ENCODE measurements at regions not wholly inside any gene's neighbourhood (a gene's known extent, or its start where the extent isn't known, plus 50 kb on each side); places are given as distances from the start of the nearest gene placed in this dataset.

DNA sequence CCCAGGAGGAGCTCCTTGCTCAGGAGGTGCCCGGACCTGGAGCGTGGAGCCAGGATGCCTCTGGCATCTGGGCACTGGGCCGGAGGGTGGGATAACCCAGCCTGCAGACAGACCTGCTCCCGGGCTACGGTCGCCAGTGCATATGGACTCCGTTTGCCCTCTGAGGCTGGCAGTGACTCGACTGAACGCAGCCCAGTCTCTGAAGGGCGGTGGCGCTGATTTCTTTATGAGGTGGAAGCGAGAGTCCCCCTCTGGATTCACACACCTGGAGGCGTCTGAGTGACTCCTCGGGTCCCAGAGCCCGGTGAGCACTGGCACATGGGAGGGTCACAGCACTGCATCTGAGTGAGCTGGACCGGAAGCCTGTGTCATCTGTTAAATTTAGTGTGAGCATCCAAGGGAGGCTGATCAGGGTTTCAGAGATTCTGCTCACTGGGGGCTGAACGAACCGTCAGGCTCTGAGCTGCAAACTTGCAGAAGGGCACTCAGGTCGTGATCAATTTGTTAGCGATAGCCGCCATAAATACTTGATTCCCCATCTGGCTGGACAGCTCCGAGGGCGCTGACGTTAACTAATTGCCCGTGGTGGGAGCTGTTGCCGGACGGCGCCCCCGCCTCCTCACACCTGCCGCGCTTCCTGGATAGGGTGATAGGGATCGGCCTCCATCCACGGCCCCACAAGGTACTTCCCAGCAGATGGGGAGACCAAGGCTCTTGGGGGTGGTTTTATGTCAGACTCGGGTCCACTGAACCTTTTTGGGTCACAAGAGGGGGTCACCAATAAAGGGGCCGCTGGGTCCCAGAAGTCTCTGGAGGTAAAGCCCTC lies 60.7 kb upstream of the TTC34 start:
- H3K36me3 Mint-ChIP-seq (ENCODE audit: low read depth), result no peaks in the 10 kb centered on the region
- intact Hi-C loops (cut with micrococcal nuclease), result no loop called here
- no peak for DNase-seq
- H3K9me3 Mint-ChIP-seq, result peaks cover 8% of the 10 kb centered on the region
- H3K4me3 Mint-ChIP-seq, result no peak overlapping the region
- H3K27ac Mint-ChIP-seq, result no peak overlapping the region
- no peaks in the 10 kb centered on the region for H3K27me3 Mint-ChIP-seq
- no peaks in the 10 kb centered on the region for H3K4me1 Mint-ChIP-seq

- Mint-ChIP-seq H3K36me3 (ENCODE audit: low read depth) (no peaks in the 10 kb centered on the region), H3K4me1 (no peaks in the 10 kb centered on the region), H3K27me3 (no peaks in the 10 kb centered on the region), H3K9me3 (peaks cover 8% of the 10 kb centered on the region), H3K27ac (no peak overlapping the region), H3K4me3 (no peak overlapping the region)
- intact Hi-C loops (cut with micrococcal nuclease), result no loop called here
- DNase-seq, result no peak
These were observed 61.5 kb upstream of the TTC34 start for GRCh38 chr1:2862814-2863647.

DNA sequence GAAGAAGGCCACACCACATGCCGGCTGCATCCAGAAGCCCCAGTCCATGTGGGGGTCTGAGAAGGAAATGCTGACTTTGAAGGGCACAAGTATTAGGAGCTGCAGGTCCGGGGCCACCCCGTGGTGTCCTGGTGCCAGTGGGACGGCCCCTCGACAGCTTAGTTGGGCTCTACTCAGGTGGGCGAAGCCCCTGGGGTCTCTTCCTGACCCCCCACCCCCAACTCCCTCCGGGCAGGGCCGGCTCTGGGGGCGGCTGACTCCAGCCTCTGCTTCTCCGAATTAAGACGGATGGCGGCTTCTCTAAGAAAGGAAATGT lies 62.1 kb upstream of the TTC34 start:
- no peaks in the 10 kb centered on the region for H3K27me3 Mint-ChIP-seq
- H3K4me3 Mint-ChIP-seq, result no peak overlapping the region
- no peaks in the 10 kb centered on the region for H3K36me3 Mint-ChIP-seq (ENCODE audit: low read depth)
- intact Hi-C loops (cut with micrococcal nuclease), result no loop called here
- H3K9me3 Mint-ChIP-seq, result peaks cover 4% of the 10 kb centered on the region
- no peak overlapping the region for H3K27ac Mint-ChIP-seq
- no peaks in the 10 kb centered on the region for H3K4me1 Mint-ChIP-seq
- no peak for DNase-seq

- H3K9me3 Mint-ChIP-seq, result no peaks in the 10 kb centered on the region
- no peak for DNase-seq
- H3K36me3 Mint-ChIP-seq (ENCODE audit: low read depth), result no peaks in the 10 kb centered on the region
These were observed 62.9 kb upstream of the TTC34 start for GRCh38 chr1:2864203-2864905.

GRCh38 chr1:2865000-2865399 lies 63.5 kb upstream of the TTC34 start:
- intact Hi-C loops (cut with micrococcal nuclease), result no loop called here
- H3K27ac Mint-ChIP-seq, result no peak overlapping the region
- no peak overlapping the region for H3K4me3 Mint-ChIP-seq
- no peak for DNase-seq
- no peaks in the 10 kb centered on the region for H3K36me3 Mint-ChIP-seq (ENCODE audit: low read depth)
- H3K9me3 Mint-ChIP-seq, result no peaks in the 10 kb centered on the region
- H3K4me1 Mint-ChIP-seq, result no peaks in the 10 kb centered on the region
- no peaks in the 10 kb centered on the region for H3K27me3 Mint-ChIP-seq

More at GRCh38 chr1:2864203-2864905, 62.9 kb upstream of the TTC34 start:
- no peak overlapping the region for H3K27ac Mint-ChIP-seq
- no peaks in the 10 kb centered on the region for H3K27me3 Mint-ChIP-seq
- no peak overlapping the region for H3K4me3 Mint-ChIP-seq
- intact Hi-C loops (cut with micrococcal nuclease), result no loop called here
- no peaks in the 10 kb centered on the region for H3K4me1 Mint-ChIP-seq

DNA sequence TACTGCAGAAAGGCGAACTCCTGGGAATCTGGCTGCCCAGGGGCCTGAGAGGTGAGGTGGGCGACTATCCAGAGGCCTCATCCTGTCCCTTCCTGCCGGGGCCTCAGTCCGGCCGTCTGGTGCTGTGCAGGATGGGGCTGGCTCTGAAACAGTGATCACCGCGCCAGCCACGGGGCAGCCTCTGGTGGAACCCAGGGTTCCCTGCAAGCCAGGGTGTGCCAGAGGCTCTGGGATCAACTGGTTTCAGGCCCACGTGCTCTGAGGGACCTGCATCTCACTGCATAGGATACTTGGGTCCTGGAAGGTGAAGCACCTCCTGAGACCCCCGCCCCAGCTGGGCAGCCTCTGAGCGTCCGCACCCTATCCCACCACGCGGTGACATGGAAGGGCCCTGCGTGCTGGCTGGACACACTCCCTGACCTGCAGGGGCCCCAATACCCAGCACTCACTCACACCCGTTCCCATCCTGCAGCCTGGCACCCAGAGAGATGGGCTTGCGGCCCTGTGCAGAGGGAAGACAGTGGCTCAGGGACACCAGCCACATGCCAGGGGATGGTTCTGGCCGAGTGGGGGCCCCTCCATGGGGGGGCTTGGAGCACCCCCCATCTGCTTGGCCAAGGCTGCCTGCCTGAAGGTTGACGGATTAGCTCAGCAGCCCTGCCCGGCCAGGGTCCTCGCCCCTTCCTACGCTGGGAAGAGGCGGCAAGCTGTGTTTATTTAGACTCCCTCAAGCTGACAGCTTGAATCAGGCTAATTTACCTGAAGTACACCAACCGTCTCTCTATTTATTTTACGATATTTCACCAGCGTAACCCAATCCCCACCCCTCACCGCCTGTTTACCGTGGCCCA lies 64.3 kb upstream of the TTC34 start:
- Mint-ChIP-seq H3K9me3 (no peaks in the 10 kb centered on the region), H3K4me1 (no peaks in the 10 kb centered on the region), H3K4me3 (no peak overlapping the region), H3K36me3 (ENCODE audit: low read depth) (no peaks in the 10 kb centered on the region), H3K27ac (no peak overlapping the region), H3K27me3 (no peaks in the 10 kb centered on the region)
- DNase-seq, result no peak
- intact Hi-C loops (cut with micrococcal nuclease), result no loop called here

DNA sequence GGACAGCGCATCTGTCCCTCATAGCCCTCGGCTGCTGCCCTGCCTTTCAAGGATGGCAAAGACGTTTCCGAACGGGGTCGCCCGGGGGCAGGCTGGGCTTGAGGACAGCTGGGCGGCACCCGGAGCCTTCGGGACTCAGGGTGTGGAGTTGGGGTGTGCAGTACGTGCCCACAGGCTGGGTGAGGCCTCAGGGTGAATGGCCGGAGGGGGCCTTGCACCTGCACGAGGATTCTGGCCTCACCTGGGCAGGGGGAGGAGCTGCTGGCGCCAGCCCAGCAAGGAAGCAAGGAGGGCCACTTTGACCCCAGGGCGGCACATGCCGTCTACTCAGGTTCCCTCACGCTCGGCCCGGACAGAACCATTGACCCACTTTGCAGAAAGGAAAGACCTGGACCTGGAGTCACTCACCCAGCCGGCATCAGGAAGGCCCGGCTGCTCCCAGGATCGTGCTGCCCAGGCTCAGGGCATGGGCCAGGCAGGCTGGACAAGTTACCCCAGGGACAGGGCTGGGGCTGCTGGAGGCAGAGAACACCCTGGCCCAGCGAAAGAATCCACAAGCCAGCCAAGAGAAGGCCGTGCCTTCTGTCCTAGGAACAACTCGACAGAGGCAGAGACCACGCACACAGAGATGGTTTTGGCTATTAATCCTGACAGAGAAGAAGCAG lies 65.1 kb upstream of the TTC34 start:
- Mint-ChIP-seq H3K36me3 (ENCODE audit: low read depth) (no peaks in the 10 kb centered on the region), H3K9me3 (no peaks in the 10 kb centered on the region), H3K4me3 (no peak overlapping the region), H3K4me1 (no peaks in the 10 kb centered on the region), H3K27ac (no peak overlapping the region), H3K27me3 (no peaks in the 10 kb centered on the region)
- no peak for DNase-seq
- intact Hi-C loops (cut with micrococcal nuclease), result no loop called here

DNA sequence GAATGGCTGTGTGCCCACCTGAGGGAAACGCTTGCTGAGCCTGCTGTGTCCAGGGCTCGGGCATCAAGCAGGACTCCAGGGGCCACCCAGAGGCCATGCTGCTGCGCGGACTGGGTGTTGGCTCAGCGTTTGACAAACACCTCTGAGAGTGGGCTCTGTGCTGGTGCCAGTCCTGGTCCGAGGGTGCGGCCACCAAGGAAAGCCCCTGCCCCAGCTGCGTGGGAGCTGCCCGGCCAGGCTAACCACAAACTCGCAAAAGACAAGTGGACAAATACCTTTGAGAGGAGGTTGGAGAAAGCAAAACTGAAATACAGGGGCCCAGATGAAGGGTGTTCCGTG lies 65.6 kb upstream of the TTC34 start:
- no peak overlapping the region for H3K27ac Mint-ChIP-seq
- no peaks in the 10 kb centered on the region for H3K9me3 Mint-ChIP-seq
- no peaks in the 10 kb centered on the region for H3K36me3 Mint-ChIP-seq (ENCODE audit: low read depth)
- intact Hi-C loops (cut with micrococcal nuclease), result no loop called here
- no peak overlapping the region for H3K4me3 Mint-ChIP-seq
- H3K27me3 Mint-ChIP-seq, result no peaks in the 10 kb centered on the region
- DNase-seq, result no peak
- no peaks in the 10 kb centered on the region for H3K4me1 Mint-ChIP-seq

GRCh38 chr1:2867861-2868260 lies 66.4 kb upstream of the TTC34 start:
- Mint-ChIP-seq H3K27me3 (no peaks in the 10 kb centered on the region), H3K36me3 (ENCODE audit: low read depth) (no peaks in the 10 kb centered on the region), H3K27ac (no peak overlapping the region), H3K4me3 (no peak overlapping the region), H3K4me1 (no peaks in the 10 kb centered on the region), H3K9me3 (no peaks in the 10 kb centered on the region)
- intact Hi-C loops (cut with micrococcal nuclease), result no loop called here
- DNase-seq, result no peak

- no peaks in the 10 kb centered on the region for H3K4me1 Mint-ChIP-seq
- H3K36me3 Mint-ChIP-seq (ENCODE audit: low read depth), result no peaks in the 10 kb centered on the region
- H3K9me3 Mint-ChIP-seq, result peaks cover 3% of the 10 kb centered on the region
- no peak overlapping the region for H3K27ac Mint-ChIP-seq
- H3K27me3 Mint-ChIP-seq, result no peaks in the 10 kb centered on the region
- intact Hi-C loops (cut with micrococcal nuclease), result no loop called here
- no peak for DNase-seq
- H3K4me3 Mint-ChIP-seq, result no peak overlapping the region
These were observed 67.2 kb upstream of the TTC34 start for GRCh38 chr1:2868571-2869195.

DNA sequence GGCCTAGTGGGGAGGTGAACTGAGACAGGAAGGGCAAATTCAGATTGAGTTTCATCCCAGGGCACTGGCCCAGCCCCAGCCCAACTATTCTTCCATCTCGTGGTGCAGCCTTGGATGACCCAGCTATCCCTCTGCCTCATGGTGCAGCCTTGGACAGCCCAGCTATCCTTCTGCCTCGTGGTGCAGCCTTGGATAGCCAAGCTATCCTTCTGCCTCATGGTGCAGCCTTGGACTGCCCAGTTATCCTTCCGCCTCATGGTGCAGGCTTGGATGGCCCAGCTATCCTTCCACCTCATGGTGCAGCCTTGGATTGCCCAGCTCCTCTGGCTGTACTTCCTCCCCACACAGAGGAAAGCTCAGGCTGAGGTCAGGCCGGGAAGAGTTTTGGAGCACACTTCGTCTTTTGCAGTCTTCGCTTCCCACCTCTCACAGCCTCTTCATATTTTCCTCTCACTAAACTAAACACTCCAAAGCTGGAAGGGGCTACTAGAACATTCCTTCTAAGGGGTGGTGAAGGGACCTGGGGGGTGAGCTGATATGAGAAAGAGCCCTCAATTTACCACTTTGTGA lies 69.8 kb upstream of the TTC34 start:
- H3K9me3 Mint-ChIP-seq, result peaks cover 3% of the 10 kb centered on the region
- H3K27me3 Mint-ChIP-seq, result no peaks in the 10 kb centered on the region
- no peak overlapping the region for H3K27ac Mint-ChIP-seq
- no peak for DNase-seq
- no peak overlapping the region for H3K4me3 Mint-ChIP-seq
- intact Hi-C loops (cut with micrococcal nuclease), result no loop called here
- H3K36me3 Mint-ChIP-seq (ENCODE audit: low read depth), result no peaks in the 10 kb centered on the region
- no peaks in the 10 kb centered on the region for H3K4me1 Mint-ChIP-seq

DNA sequence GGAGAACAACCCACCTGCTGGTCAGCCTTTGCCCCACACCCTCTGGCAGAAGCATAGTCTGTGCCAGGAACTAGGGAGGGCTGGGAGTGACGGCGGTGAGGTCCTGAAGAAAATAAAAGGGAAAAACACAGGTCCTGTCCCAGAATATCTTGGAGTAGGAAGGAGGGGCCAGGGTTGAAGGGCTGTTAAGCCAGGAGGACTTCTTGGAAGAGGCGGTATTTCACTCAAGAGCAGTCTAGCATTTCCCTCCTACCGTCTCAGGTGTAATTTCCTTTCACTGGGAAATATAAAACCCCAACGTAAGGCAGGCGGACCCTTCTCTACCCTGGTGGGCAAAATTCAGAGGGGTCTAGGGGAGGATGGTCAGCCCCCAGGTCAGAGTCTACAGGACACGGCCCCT lies 72.7 kb upstream of the TTC34 start:
- H3K27me3 Mint-ChIP-seq, result no peaks in the 10 kb centered on the region
- DNase-seq, result no peak
- intact Hi-C loops (cut with micrococcal nuclease), result no loop called here
- H3K27ac Mint-ChIP-seq, result no peak overlapping the region
- H3K36me3 Mint-ChIP-seq (ENCODE audit: low read depth), result no peaks in the 10 kb centered on the region
- H3K9me3 Mint-ChIP-seq, result peaks cover 3% of the 10 kb centered on the region
- no peak overlapping the region for H3K4me3 Mint-ChIP-seq
- H3K4me1 Mint-ChIP-seq, result no peaks in the 10 kb centered on the region

Measured in activated CD4-positive, alpha-beta T cell treated with anti-CD3 and anti-CD28 coated beads, Interleukin-2, amount 10 ng/mL, durations not matched to agents 24 days and 14 days (primary cell).